ENCODE measurements at regions not wholly inside any gene's neighbourhood (a gene's known extent, or its start where the extent isn't known, plus 50 kb on each side); places are given as distances from the start of the nearest gene placed in this dataset.

GRCh38 chr2:180661686-180662030 lies 318.7 kb upstream of the UBE2E3 start:
- TF ChIP-seq, protein P1, sequence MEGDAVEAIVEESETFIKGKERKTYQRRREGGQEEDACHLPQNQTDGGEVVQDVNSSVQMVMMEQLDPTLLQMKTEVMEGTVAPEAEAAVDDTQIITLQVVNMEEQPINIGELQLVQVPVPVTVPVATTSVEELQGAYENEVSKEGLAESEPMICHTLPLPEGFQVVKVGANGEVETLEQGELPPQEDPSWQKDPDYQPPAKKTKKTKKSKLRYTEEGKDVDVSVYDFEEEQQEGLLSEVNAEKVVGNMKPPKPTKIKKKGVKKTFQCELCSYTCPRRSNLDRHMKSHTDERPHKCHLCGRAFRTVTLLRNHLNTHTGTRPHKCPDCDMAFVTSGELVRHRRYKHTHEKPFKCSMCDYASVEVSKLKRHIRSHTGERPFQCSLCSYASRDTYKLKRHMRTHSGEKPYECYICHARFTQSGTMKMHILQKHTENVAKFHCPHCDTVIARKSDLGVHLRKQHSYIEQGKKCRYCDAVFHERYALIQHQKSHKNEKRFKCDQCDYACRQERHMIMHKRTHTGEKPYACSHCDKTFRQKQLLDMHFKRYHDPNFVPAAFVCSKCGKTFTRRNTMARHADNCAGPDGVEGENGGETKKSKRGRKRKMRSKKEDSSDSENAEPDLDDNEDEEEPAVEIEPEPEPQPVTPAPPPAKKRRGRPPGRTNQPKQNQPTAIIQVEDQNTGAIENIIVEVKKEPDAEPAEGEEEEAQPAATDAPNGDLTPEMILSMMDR (conservative IDR thresholded peaks at IDR 0.05) = no peak
- Histone ChIP-seq H3T11ph (ENCODE audit: low read length) (no peak overlapping the region), H3K4ac (ENCODE audit: low read depth, low read length) (no peak overlapping the region), H3K79me2 (ENCODE audit: insufficient read depth, low read length) (no peaks in the 10 kb centered on the region), H2BK120ac (ENCODE audit: low read depth, low read length, poor library complexity, severe bottlenecking) (no peak overlapping the region), H2BK12ac (ENCODE audit: insufficient read length, low read depth, low read length) (no peak overlapping the region), H3K9ac (ENCODE audit: extremely low read depth, insufficient read length, low read length) (no peak overlapping the region), H4K91ac (ENCODE audit: insufficient read length, low read depth, low read length) (no peak overlapping the region), H4K5ac (ENCODE audit: insufficient read length, low read depth, low read length) (no peak overlapping the region), H2AFZ (ENCODE audit: low read length) (no peak overlapping the region), H3K4me1 (ENCODE audit: insufficient read depth, low read length) (no peaks in the 10 kb centered on the region), H3K56ac (ENCODE audit: insufficient read length, low read depth, low read length) (no peak overlapping the region), H3K9me3 (ENCODE audit: control insufficient read depth, low read depth, low read length) (no peaks in the 10 kb centered on the region), H3K18ac (ENCODE audit: insufficient read length, low read depth, low read length) (no peak overlapping the region), H2AK5ac (ENCODE audit: insufficient read length, low read length) (no peak overlapping the region), H2BK5ac (ENCODE audit: insufficient read length, low read length) (no peak overlapping the region), H4K8ac (replicated peaks; ENCODE audit: insufficient read length, low read depth, low read length) (no peak overlapping the region), H3K79me1 (ENCODE audit: insufficient read depth, low read depth, low read length, poor library complexity, severe bottlenecking) (no peaks in the 10 kb centered on the region), H3K14ac (ENCODE audit: insufficient read depth, low read length) (no peak overlapping the region), H3K23ac (ENCODE audit: insufficient read length, low read depth, low read length) (no peak overlapping the region), H3K27ac (ENCODE audit: insufficient read length, low read depth, low read length) (no peak overlapping the region), H3K4me2 (ENCODE audit: insufficient read depth, insufficient read length, low read length) (no peak overlapping the region), H3K23me2 (ENCODE audit: insufficient read length, low read depth, low read length, poor library complexity, severe bottlenecking) (no peaks in the 10 kb centered on the region), H2BK20ac (ENCODE audit: low read depth, low read length, poor library complexity, severe bottlenecking) (no peak overlapping the region), H4K20me1 (ENCODE audit: control insufficient read depth, insufficient read depth, insufficient read length) (no peaks in the 10 kb centered on the region), H3K27me3 (ENCODE audit: insufficient read depth, low read length) (no peaks in the 10 kb centered on the region), H2BK15ac (ENCODE audit: low read depth, low read length) (no peak overlapping the region)
- no CpG with 5 or more reads among the region's 1 CpG for WGBS (ENCODE audit: extremely low coverage, insufficient read length, low lambda C conversion rate)
- no peak for DNase-seq
- Mint-ChIP-seq H3K27ac (no peak overlapping the region), H3K4me1 (peaks cover 2 to 12% of the 10 kb centered on the region in 2 experiments; a peak in 3 of 4 replicates), H3K4me3 (no peak overlapping the region), H3K27me3 (ENCODE audit: low read depth) (no peaks in the 10 kb centered on the region), H3K9me3 (no peaks in the 10 kb centered on the region), H3K36me3 (ENCODE audit: insufficient read depth in 1 of 3, low read depth in 3 of 3) (no peaks in the 10 kb centered on the region)

All from H9 (cell line).